ENCODE measurements at regions not wholly inside any gene's neighbourhood (a gene's known extent, or its start where the extent isn't known, plus 50 kb on each side); places are given as distances from the start of the nearest gene placed in this dataset.

DNA sequence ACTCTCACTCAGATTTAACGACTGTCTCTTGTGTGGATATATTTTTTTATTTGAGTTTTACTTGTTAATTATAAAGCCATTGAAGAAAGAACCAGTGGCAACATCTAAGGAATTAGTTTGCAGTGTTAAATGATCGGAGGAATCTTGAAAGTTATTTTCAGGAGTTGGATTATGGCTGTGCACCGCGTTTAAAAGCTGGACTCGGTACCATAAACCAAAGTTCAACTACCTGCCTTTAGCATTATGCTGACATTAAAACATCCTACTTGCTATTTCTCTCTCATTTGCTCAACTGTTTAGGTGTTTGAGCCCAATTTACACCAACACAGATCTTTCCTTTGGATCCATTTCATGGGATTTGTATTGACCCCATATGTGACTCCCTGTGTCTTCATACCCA, 289.4 kb upstream of the SASH1 start:
- no peak for DNase-seq (ENCODE audit: low spot score)

DNA sequence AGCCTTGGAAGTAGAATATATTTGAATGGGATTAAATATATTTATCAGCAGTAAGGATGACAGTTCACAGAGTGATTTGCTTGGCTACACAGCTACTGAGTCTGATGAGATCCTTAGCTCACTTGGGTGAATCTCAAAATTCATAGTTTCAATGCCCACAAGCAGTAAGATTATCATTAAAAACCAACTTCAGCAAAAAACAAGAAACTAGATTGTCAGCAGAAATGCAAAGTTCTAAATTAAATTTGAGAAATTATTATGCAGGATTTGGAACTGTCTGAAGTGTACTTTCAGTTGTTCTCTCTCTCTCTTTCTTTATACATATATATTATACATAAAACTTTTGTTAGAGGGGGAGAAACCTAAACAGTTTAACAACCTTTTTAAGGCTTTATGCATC, 288.8 kb upstream of the SASH1 start:
- DNase-seq (ENCODE audit: low spot score) = no peak

DNA sequence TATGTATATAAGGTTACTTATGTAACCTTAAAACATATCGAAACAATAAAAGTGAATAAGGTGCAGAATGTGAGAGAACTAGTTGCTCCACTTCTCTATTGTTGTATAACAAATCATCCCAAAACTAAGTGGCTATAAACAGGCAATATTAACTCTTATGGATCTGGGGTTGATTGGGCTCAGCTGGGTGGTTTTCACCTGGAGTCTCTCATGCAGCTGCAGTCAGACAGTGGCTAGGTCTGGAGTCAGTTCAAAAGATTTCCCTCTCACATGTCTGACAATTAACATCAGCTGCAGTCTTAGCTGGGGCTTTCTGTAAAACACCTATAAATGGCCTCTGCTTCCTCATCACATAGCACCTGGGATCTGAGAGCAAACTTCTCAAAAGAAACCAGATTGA, 288.4 kb upstream of the SASH1 start:
- DNase-seq (ENCODE audit: low spot score) = no peak

DNA sequence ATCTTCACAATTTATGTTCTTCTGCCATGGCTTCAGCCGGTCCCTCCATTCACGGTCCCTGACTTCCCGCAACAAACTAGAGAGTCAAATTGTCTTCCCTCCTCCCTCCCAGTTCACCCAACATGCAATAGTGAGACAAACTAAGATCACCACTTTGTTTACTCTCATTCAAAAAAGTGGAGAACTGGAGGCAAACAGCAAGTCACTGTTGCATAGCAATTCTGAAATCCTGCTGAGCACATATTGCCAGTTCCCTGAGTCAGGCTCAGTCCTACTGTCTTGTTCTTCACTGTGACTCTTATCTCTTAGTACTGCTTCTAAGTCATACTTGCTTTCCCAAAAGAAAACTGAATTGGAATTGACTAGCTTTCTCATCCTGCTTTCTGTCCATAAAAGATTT, 287.2 kb upstream of the SASH1 start:
- no peak for DNase-seq (ENCODE audit: low spot score)

DNA sequence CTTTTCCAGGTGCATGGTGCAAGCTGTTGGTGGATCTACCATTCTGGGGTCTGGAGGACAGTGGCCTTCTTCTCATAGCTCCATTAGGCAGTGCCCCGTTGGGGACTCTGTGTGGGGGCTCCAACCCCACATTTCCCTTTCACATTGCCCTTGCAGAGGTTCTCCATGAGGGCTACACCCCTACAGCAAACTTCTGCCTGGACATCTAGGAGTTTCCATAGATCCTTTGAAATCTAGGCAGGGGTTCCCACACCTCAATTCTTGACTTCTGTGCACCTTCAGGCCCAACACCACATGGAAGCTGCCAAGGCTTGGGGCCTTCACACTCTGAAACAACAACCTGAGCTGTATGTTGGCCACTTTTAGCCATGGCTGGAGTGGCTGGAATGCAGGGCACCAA, 282.8 kb upstream of the SASH1 start:
- DNase-seq (ENCODE audit: low spot score) = no peak

DNA sequence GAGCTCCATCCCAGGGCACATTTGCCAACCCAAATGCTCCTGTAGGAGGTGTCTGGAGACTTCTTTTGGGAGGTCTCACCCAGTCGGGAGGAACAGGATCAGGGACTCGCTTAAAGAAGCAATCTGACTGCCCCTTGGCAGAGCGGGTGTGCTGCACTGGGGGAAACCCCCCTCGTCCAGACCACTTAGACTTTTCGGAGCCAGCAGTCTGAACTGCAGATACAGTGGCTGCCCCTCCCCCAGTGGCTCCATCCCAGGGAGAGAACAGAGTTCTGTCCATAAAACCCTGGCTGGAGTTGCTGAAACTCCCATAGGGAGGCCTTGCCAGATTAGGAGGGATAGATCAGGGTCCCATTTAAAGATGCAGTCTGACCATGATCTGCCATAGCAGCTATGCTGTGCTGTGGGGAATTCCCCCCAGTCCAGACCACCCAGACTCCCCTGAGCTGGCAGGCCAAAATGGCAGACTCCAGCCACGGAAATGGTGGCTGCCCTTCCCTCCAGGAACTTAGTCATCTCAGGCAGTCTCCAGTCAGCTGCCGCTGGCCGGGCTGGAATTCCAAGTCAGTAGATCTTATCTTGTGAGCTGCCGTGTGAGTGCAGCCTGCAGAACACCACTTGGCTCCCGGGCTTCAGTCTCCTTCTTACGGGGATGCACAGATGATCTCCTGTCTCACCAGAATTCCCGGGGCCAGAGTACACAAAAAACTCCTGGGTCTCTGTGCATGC, 278.1 kb upstream of the SASH1 start:
- peak; percentile 1 for DNase-seq (ENCODE audit: low spot score)

DNA sequence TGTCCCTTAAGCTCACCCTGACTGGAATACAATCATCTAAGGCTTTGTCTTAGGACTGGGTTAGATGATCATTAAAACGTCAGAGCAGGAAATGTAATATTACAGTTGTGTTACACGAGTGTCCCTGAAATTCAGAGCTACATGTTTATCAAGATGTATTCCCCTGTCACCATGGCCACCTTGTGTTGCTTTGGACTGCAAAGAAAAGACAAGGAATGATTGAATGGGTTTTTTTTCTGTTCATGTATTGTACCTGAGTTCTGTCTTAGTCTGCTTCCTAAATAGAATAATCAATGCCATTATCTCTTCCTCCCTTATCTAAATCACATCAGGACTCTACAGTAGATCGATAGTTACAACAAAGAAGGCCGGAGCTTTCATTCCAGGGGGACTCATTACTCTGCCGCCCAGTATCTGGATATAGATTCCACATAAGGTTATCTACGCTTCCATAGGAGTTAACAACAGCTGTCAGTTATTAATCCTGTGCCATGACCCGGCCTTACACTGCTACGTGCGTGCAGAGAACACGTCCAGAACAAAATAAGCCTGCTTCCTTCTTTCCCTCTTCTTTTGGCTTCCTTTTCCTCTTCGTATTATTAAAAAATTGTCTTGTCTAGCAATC, 274.1 kb upstream of the SASH1 start:
- no peak for DNase-seq (ENCODE audit: low spot score)

DNA sequence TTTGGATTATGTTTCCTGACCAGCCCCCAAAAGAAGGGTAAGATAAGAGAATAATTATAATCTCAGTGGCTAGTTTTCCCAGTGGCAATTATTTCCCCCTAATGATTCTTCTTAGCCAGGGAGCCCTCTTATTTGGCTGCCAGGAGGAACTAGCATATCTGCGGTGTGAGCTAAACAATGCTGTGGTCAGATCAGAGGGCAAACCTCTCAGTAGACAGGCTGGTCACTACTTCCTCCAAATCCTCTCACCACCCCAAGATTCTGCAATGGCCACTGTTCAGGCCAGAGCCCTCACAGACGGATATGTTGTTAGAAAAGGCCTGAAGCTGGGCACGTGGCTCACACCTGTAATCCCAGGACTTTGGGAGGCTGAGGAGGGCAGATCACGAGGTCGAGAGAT, 273.4 kb upstream of the SASH1 start:
- DNase-seq (ENCODE audit: low spot score) = no peak

DNA sequence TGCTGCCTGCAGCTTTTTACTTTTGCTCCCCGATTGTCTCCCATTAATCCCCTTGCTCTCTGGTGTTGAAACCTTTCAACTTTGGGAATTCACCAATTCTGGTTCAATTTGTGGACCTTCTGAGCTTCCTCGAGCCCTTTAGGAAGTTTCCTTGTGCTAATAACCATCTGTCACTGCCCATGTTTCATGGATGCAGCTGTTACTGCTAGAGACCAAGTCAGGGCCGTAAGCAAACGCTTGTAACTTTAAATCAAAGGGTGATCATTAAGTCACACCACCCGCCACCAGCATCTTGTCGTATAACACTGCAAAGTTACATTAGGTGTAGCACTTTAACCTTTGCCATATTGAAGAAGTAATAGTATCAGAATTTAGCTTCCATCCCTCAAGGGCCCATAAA, 268.3 kb upstream of the SASH1 start:
- no peak for DNase-seq (ENCODE audit: low spot score)

DNA sequence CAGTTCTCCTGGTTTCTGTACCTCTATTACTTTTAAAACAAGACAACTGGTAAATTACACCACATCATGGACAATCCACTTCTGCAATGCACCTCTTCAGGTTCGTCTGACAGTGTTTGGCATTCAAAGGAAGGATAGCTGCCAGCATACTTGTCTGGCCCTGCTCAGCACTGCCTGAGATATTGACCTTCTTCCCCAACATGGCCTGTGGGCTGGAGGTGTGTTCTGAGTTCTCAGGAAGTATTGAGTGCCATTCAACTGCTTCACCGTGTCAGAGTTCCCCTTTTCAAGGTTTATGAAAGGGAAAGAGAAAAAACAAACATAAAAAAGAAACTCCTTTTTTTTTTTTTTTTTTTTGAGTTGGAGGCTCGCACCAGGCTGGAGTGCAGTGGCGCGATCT, 267.9 kb upstream of the SASH1 start:
- DNase-seq (ENCODE audit: low spot score) = no peak

DNA sequence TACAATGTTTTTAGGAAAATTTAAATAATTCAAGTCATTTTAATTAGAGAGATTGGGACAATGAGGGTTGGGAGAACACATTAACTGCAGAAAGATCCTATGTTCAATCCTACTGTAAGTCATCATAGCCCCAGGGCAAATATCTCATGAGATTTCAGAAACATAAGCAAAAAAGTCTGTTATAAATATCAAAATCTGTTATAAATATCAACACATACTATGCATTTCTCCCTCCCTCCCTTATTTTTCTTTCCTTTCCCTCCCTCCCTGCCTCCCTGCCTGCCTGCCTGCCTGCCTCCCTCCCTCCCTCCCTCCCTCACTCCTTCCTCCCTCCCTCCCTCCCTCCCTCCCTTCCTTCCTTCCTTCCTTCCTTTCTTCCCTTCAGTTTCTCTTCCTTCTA, 267.3 kb upstream of the SASH1 start:
- no peak for DNase-seq (ENCODE audit: low spot score)

DNA sequence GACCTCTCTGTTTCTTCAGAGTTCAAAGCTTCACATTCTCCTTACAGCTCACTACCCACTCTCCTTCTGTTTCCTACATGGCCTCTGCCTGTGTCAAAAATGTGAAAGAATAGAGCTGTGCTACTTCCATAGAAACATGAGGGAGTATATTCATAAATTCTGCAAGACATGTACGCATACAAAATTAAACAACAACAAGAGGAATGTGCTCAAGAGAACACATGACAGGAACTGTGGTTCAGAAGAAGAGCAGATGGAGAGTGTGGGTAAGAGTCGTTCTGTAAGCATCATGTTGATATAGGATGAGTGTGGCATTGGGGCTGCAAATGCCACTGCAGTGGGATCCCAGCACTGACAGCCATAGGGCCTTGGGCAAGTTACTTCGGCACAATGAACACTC, 266.6 kb upstream of the SASH1 start:
- no peak for DNase-seq (ENCODE audit: low spot score)

DNA sequence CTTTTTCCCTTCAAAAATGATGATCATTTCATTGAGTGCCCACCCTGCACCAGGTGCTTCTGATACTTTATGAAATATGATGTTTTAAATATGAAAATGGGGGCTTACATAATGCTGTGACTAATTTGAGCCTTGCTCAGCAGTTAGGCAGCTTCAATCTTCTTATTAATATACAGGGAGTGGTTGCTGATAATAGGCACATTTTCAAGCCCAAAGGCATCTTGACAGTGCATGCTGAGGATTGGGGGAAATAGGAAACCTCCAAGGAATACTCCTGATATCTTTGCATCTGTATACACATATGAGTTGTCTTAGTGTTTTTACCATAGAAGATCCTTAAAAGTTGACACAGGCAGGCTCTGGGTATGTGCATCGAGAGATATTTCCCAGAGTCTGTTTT, 262.3 kb upstream of the SASH1 start:
- DNase-seq (ENCODE audit: low spot score) = no peak

DNA sequence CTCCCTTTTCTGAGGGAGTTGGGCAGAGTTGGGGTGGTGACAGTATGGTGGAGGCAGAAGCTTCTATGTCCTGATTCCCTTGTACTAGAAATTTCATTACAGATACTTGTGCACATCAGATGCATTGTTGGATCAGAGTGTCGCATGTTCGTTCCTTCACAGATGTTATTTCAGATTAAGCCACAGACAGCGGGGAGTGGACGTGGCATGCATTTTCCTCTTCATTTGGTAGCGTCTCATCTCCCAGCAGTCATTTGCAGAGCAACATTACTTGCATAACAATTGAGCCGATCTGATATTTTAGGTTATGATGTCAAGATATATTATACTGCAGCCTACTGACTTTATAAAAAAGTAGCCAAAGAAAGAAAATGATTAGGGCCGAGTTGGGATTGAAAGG, 261.6 kb upstream of the SASH1 start:
- DNase-seq (ENCODE audit: low spot score) = no peak

DNA sequence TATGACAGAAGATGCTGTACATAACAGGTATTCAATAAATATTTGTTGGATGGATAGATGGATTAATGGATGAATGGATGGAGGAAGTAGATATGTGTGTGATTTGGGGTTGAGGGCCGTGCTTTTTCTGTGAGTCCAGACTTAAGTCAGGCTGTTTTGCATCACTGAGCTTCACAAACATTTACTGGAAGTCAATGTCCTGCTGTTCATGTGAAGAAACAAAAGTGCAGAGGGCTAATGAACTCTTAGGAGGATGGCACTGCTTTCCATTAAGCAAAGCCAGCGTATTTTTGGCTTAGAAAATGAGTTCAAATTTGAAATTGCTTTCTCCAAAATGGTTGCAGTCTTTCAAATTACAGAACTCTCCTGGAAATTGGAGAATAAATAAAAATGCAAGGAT, 260.6 kb upstream of the SASH1 start:
- DNase-seq (ENCODE audit: low spot score) = no peak

DNA sequence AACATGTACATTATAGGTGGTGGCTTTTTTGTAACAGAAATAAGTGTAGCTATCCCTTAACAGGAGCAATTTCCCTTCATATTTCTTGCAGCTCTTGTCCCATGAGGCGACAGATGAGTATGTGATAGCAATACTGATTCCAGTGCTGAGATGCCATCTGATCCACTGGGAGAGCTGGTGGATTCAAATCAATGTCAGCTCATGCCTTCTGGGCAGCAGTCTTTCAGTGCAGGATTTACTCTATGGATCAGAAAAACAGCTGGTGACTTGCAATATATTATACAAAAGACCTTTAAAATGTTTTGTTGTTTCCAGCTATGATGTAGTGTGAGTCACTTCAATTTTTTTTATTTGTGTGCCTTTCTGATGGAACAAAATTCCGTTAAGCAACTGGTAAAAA, 259.9 kb upstream of the SASH1 start:
- DNase-seq (ENCODE audit: low spot score) = no peak

DNA sequence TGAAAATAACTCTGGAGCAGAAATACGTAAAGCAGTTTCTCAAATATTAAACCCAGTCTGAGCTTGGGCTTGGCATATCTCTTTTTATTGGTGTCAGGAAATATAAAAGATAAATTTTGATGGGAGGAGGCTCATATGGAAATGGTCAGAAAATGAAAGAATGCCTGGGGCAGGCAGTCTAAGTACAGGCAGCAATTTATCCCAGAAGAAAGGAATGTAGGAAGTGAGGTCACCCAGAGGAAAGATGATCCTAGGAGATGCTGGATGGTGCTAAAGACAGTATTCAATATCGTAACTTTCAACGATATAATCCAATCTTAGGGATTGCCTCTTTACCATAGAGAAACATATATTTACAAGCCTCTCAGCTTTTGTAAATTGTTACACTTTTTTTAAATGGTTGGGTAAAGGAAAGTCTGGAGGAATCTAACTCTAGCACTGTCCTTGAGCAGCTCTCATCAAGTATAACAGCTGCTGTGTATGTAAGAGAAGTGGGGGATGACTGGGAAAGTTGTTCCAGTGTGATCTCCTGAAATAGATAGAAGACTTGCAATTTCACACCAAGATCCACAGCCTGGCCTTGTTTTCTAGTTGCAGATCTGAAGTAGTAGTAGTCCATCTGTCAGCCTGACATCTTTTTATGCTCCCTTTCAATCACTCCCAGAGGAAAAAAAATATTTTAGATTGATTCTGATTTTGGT, 256.9 kb upstream of the SASH1 start:
- DNase-seq (ENCODE audit: low spot score) = no peak

DNA sequence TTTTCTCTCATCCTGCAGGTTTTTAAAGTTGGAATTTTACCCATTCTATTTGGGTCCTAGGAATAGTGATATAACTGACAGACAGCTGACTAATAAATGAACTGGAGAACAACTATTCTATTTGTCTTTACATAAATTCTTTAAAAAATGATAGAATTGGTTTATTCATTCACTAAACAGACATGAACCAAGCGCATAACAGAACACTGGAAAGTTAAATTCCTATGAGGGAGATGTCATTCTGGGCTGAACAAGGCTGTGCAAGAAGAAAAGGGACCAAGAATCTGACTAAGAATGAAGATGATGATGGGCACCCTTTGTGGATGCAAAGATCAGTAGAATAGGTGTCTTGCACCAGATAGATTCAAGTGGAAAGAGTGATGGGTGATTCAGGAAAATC, 256.3 kb upstream of the SASH1 start:
- no peak for DNase-seq (ENCODE audit: low spot score)

DNA sequence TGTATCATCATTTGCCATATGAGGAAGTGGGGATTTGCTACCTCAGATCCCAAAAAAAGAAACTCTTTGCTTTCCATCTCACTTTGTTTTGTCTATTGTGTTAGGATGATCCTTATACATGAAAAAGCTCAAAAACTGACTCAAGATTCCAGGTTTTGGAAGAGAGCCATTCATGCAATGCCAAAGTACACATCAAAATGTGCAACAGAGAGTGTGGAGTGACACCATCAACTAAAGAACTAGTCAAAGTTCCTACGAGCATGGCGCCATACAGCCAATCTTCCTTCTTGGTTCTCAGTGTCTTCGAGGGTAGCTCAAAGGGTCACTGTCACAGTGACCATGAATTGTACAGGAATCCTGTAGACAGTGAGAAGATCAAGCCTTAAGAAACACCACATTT, 255.8 kb upstream of the SASH1 start:
- no peak for DNase-seq (ENCODE audit: low spot score)

DNA sequence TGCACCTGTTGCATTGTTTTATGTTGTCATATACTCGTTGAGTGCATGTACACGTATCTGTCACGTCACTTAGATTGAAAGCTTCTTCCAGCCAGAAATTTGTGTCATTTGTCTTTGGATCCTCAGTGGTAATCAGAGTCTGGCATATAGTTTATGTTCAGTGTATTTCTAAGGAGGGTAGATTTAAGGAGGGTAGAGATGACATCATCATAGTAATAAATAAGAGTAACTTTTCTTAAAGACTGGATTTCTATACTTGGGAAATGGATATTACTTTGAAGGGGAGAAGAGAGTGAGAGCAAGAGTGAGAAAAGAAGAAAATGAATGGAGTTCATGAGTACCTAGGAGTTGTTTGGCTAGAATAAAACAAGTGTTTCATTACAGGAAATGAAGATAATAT, 255.0 kb upstream of the SASH1 start:
- DNase-seq (ENCODE audit: low spot score) = no peak

DNA sequence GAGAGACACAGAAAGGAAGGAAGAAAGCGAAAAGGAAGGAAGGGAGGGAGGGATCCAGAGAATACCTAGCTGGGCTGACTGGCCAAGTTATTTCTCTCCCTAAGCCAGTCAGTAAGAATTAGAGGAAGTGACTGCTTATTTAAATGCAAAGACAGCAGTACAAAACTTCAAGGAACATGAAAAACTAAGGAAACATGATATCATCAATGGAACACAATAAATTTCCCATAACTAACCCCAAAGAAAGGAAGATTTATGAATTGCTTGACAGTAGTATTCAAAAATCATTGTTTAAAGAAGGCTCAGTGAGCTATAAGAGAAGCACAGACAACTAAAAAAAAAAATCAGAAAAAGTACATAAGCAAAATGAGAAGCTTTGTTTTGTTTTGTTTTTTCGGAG, 252.3 kb upstream of the SASH1 start:
- DNase-seq (ENCODE audit: low spot score) = no peak

DNA sequence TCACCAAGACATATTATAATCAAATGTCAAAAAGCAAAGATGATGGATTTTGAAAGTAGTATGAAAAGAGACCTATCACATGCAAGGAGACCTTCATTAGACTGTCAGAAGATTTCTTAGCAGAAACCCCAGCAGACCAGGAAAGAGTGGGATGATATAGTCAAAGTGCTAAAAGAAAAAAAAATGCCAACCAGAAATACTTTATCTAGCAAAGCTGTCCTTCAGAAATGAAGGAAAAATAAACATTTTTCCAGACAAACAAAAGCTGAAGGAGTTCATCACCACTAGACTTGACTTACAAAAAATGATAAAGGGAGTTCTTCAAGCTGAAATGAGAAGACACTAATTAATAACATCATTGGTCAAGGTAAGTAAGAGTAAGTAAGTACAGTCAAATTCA, 251.2 kb upstream of the SASH1 start:
- no peak for DNase-seq (ENCODE audit: low spot score)

DNA sequence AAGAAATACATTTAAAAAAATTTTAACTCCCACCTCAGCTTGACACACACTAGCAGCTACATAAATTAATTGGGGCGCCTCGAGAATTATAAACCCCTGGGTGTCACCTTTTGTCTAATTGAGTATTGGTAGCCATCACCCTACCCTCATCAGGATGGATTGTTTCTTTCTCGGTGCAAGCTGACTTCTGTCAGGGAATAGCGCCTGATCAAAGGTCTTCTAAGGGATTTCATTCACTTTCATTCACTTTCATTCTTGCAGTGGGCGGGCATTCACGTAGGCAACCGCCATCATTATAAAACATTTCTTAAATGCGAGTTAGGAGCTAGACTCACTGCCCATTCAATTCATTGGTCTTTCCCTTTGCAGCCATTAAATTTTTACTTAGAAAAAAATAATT, 239.2 kb upstream of the SASH1 start:
- no peak for DNase-seq (ENCODE audit: low spot score)

DNA sequence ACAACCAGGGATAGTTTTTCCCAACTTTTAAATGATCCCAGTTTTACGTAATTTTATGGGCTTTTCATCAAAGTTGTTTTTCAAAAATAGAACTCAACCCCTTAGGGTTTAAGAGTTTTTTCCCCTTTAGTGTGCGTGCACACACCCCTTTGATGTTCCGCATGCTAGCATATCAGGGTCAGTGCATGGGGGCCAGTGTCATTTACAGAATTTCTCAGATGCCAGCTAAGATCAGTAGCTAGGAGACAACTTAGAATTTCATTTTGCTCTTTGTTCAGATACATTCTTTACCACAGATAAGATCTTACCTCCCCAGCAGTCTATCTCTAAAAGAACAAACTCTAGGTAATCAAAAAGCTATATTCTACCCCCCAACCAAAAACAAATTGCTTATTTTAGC, 238.5 kb upstream of the SASH1 start:
- DNase-seq (ENCODE audit: low spot score) = no peak

Data from SW480 (cell line).